T-cell (primary cell): ENCODE measurements at regions not wholly inside any gene's neighbourhood (a gene's known extent, or its start where the extent isn't known, plus 50 kb on each side); places are given as distances from the start of the nearest gene placed in this dataset.
"Not testable (repeated sequence)": the region's sequence is repeated elsewhere in the genome, so short reads cannot be mapped to it uniquely, and the experiment has no call there.

Experiments
- ATAC-seq, 4 experiments: fragments of 200-7000 bp in 3 of 4; fragments of 150-1000 bp in 1 of 4; cut with Tn5 transposase; replicated peaks in 1 of 4; 1 replicate in 3 of 4; 2 replicates in 1 of 4; pipeline ENCODE4 v1.10.0; 2021; ENCODE audit warnings: moderate library complexity in 3 of 4, mild to moderate bottlenecking in 2 of 4, moderate number of reproducible peaks in 1 of 4
- CTCF ChIA-PET, 2 donors: fragments of 300-600 bp; sonication (Branson Sonifier 250); formaldehyde crosslinking; loops; one replicate each; lab custom pipeline; 2022; ENCODE audit warnings: antibody characterized with exemption in 2 of 2; lab: Charles Lee
- POLR2A ChIA-PET, 2 donors: fragments of 300-600 bp; sonication (Branson Sonifier 250); formaldehyde crosslinking; loops; one replicate each; lab custom pipeline; 2022; ENCODE audit warnings: antibody characterized with exemption in 2 of 2; lab: Charles Lee
- DNase-seq, 35 experiments: peaks; one replicate each; pipeline versions ENCODE4 v3.0.0 to v3.0.0-alpha.2; 2013 to 2023
- H3K27ac ChIP-seq: one replicate; pipeline ENCODE4 v1.5.1; 2013; ENCODE audit warnings: low read length
- H3K27me3 ChIP-seq, 2 experiments: replicated peaks in 1 of 2; 1 replicate in 1 of 2; 2 replicates in 1 of 2; pipeline versions ENCODE4 v1.6.1 to v1.7.0; 2013; ENCODE audit warnings: low read length in 1 of 2, mixed read lengths in 1 of 2; ENCODE audit not compliant: control insufficient read depth in 2 of 2, insufficient read depth in 2 of 2; ENCODE audit errors: extremely low read depth in 1 of 2
- H3K36me3 ChIP-seq, 2 donors: 1 replicate in 1 of 2; 2 replicates in 1 of 2; pipeline versions ENCODE4 v1.6.1 to v1.7.0; 2013; ENCODE audit warnings: low read length in 1 of 2; ENCODE audit not compliant: control insufficient read depth in 2 of 2, insufficient read depth in 1 of 2; ENCODE audit errors: extremely low read depth in 1 of 2
- H3K4me1 ChIP-seq, 2 experiments: 1 replicate in 1 of 2; 2 replicates in 1 of 2; pipeline versions ENCODE4 v1.6.1 to v1.7.0; 2013; ENCODE audit warnings: low read length in 2 of 2, mixed read lengths in 1 of 2; ENCODE audit not compliant: insufficient read depth in 2 of 2, control insufficient read depth in 1 of 2; ENCODE audit errors: extremely low read depth in 1 of 2
- H3K4me3 ChIP-seq, 2 donors: 1 replicate in 1 of 2; 2 replicates in 1 of 2; pipeline versions ENCODE4 v1.5.1 to v1.7.0; 2013; ENCODE audit warnings: mild to moderate bottlenecking in 2 of 2, low read length in 1 of 2, moderate library complexity in 1 of 2; ENCODE audit not compliant: control insufficient read depth in 1 of 2; ENCODE audit errors: extremely low read depth in 1 of 2
- H3K9me3 ChIP-seq: 2 replicates; pipeline ENCODE4 v1.7.0; 2013
- H3K27ac Mint-ChIP-seq, 2 donors: one replicate each; pipeline ENCODE4 v1.8.0; 2020 to 2021; ENCODE audit warnings: mild to moderate bottlenecking in 2 of 2, mixed read lengths in 2 of 2
- H3K27me3 Mint-ChIP-seq, 2 donors: one replicate each; pipeline ENCODE4 v1.8.0; 2021 to 2022; ENCODE audit warnings: mixed read lengths in 2 of 2
- H3K36me3 Mint-ChIP-seq: one replicate; pipeline ENCODE4 v1.8.0; 2021; ENCODE audit warnings: mixed read lengths
- H3K4me1 Mint-ChIP-seq, 3 donors: one replicate each; pipeline ENCODE4 v1.8.0; 2020 to 2022; ENCODE audit warnings: mixed read lengths in 3 of 3, mild to moderate bottlenecking in 1 of 3
- H3K4me3 Mint-ChIP-seq, 3 donors: one replicate each; pipeline ENCODE4 v1.8.0; 2020 to 2022; ENCODE audit warnings: mild to moderate bottlenecking in 3 of 3, mixed read lengths in 3 of 3, moderate library complexity in 3 of 3
- H3K9me3 Mint-ChIP-seq, 3 donors: one replicate each; pipeline ENCODE4 v1.8.0; 2020 to 2022; ENCODE audit warnings: mixed read lengths in 3 of 3
- WGBS: methylation state at CpG from one replicate; pipeline ENCODE4 v1.1.5; 2013; ENCODE audit warnings: missing lambda C conversion rate; ENCODE audit not compliant: insufficient coverage; 5-methylcytosine and 5-hydroxymethylcytosine counted together

DNA sequence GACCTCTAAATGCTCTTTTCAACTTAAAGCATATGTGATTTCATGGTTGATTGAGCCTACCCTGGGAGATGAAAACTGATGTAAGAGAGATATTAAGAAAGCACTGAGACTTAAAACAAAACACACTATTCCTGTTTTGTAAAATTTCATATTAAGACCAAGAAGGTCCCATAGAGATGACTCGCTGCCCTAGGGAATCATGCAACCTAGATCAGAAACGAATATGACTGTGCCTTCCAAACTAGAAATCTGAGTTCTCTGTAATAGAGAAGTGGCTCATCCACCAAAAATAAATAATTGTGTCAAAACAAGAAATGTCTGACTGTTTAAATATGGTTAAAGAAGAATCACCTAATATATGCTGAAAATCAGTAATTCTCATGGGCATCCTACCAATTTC lies 776.8 kb upstream of the SOX11 start:
- no peaks in the 10 kb centered on the region for H3K4me1 Mint-ChIP-seq
- no CpG with 5 or more reads among the region's 2 CpGs for WGBS
- POLR2A ChIA-PET, result no interaction called here
- no peaks in the 10 kb centered on the region for H3K9me3 ChIP-seq
- no peaks in the 10 kb centered on the region for H3K4me1 ChIP-seq
- H3K9me3 Mint-ChIP-seq, result peaks cover 8 to 18% (median 12%) of the 10 kb centered on the region in 3 donors
- H3K36me3 Mint-ChIP-seq, result no peaks in the 10 kb centered on the region
- H3K4me3 ChIP-seq, result no peak overlapping the region
- no peaks in the 10 kb centered on the region for H3K36me3 ChIP-seq
- CTCF ChIA-PET, result no interaction called here
- H3K27ac Mint-ChIP-seq, result no peak overlapping the region
- ATAC-seq (no peak), DNase-seq (no peak)
- no peaks in the 10 kb centered on the region for H3K27me3 Mint-ChIP-seq
- H3K27me3 ChIP-seq, result no peaks in the 10 kb centered on the region
- no peak overlapping the region for H3K4me3 Mint-ChIP-seq
- no peak overlapping the region for H3K27ac ChIP-seq

DNA sequence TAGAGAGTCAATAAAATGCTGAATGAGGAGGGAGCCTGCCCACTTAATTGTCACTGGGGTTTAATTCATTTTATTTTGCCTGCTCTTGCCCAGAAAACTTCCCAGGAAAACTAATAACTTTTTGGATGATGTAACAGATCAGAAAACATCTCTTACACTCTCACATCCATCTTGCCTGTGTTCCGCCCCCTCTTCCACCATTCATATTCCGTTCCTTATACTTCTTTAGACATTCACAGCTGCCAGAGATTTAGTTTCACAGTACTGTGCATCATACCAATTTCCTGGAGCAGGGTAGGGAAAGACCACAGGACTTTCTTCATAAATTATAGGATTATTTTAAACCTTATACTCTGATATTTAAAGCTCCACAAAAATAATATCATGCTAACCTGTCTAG lies 776.1 kb upstream of the SOX11 start:
- H3K4me3 ChIP-seq, result no peak overlapping the region
- ChIA-PET CTCF (no interaction called here), POLR2A (no interaction called here)
- DNase-seq (no peak), ATAC-seq (no peak)
- H3K4me1 ChIP-seq, result no peaks in the 10 kb centered on the region
- H3K27ac ChIP-seq, result no peak overlapping the region
- Mint-ChIP-seq H3K4me1 (no peaks in the 10 kb centered on the region), H3K27me3 (no peaks in the 10 kb centered on the region), H3K36me3 (no peaks in the 10 kb centered on the region), H3K27ac (no peak overlapping the region), H3K9me3 (peaks cover 8 to 18% (median 12%) of the 10 kb centered on the region in 3 donors), H3K4me3 (no peak overlapping the region)
- no CpG with 5 or more reads among the region's 2 CpGs for WGBS
- H3K9me3 ChIP-seq, result no peaks in the 10 kb centered on the region
- no peaks in the 10 kb centered on the region for H3K36me3 ChIP-seq
- no peaks in the 10 kb centered on the region for H3K27me3 ChIP-seq

DNA sequence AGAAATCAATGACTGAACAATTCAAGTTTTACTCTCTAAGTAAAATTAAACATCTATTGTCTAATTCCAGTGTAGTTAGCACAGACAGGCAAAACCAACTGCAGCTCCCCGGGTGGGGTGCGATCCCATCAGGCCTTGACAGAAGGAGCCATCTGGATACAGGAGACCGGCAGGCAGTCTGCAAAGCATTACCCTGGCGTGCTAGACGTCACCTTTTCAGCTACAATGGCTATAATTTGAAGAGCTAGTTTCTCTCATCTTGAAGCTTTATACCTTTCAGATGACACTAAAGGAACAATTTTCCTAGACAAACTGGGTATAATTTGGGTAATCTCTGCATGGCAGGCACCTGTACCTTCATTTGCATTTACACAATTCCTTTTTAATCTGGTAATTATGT lies 761.5 kb upstream of the SOX11 start:
- Histone ChIP-seq H3K4me3 (no peak overlapping the region), H3K9me3 (no peaks in the 10 kb centered on the region), H3K27me3 (no peaks in the 10 kb centered on the region), H3K4me1 (no peaks in the 10 kb centered on the region), H3K36me3 (no peaks in the 10 kb centered on the region), H3K27ac (no peak overlapping the region)
- Mint-ChIP-seq H3K36me3 (no peaks in the 10 kb centered on the region), H3K4me3 (no peak overlapping the region), H3K9me3 (peaks cover 4 to 15% (median 8%) of the 10 kb centered on the region in 3 donors), H3K27me3 (no peaks in the 10 kb centered on the region), H3K27ac (no peak overlapping the region), H3K4me1 (no peaks in the 10 kb centered on the region)
- no peak for ATAC-seq
- ChIA-PET CTCF (no interaction called here), POLR2A (no interaction called here)
- DNase-seq, result no peak
- whole genome bisulfite sequencing, result 83% methylated on average over 2 of the region's 5 CpGs

DNA sequence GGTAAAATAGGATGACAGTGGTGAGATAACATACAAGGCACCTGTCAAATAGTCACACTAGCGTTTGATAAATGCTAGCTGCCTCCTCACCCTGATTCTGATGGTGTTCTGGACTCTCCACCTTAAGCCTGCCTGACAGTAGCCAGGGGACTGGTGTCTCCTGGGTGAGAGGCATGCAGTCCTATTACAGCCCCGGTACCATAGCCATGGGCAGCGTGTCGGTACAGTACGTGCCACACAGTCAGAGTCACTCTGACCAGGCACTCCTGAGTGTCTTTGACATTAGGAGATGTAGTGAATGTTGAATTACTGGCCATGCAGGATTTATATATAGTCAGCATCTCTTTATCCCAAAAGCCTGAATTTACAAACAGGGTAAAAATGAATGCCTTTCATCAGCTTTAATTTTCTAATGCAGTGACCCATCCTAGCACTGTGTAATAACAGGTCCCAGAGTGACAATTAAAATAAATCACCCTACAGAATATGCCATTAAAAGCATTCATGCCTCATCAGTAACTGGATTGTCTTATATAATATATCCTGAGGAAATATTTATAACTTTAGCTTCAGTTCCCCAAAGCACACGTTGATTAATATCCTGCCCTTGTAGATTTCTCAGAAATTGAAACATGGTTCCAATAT lies 760.3 kb upstream of the SOX11 start:
- no peaks in the 10 kb centered on the region for H3K4me1 Mint-ChIP-seq
- H3K4me1 ChIP-seq, result no peaks in the 10 kb centered on the region
- 70% methylated on average over 2 of the region's 6 CpGs for WGBS
- H3K36me3 ChIP-seq, result no peaks in the 10 kb centered on the region
- ATAC-seq, result no peak
- no peak for DNase-seq
- POLR2A ChIA-PET, result no interaction called here
- H3K27ac ChIP-seq, result no peak overlapping the region
- peaks cover 4 to 15% (median 12%) of the 10 kb centered on the region in 3 donors for H3K9me3 Mint-ChIP-seq
- no peak overlapping the region for H3K27ac Mint-ChIP-seq
- no peaks in the 10 kb centered on the region for H3K36me3 Mint-ChIP-seq
- no peak overlapping the region for H3K4me3 ChIP-seq
- CTCF ChIA-PET, result no interaction called here
- H3K27me3 ChIP-seq, result no peaks in the 10 kb centered on the region
- H3K9me3 ChIP-seq, result no peaks in the 10 kb centered on the region
- no peak overlapping the region for H3K4me3 Mint-ChIP-seq
- H3K27me3 Mint-ChIP-seq, result no peaks in the 10 kb centered on the region

DNA sequence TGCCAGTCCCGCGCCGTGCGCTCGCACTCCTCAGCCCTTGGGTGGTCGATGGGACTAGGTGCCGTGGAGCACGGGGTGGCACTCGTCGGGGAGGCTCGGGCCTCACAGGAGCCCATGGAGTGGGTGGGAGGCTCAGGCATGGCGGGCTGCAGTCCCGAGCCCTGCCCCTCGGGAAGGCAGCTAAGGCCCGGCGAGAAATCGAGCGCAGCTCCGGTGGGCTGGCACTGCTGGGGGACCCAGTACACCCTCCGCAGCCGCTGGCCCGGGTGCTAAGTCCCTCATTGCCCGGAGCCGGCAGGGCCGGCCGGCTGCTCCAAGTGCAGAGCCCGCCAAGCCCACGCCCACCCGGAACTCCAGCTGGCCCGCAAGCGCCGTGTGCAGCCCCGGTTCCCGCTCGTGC lies 756.9 kb upstream of the SOX11 start:
- H3K27ac Mint-ChIP-seq, H3K27ac ChIP-seq, DNase-seq, H3K36me3 ChIP-seq, H3K4me1 Mint-ChIP-seq, CTCF ChIA-PET, H3K9me3 ChIP-seq, H3K4me1 ChIP-seq, ATAC-seq, H3K4me3 Mint-ChIP-seq, H3K27me3 ChIP-seq, H3K27me3 Mint-ChIP-seq, POLR2A ChIA-PET, H3K36me3 Mint-ChIP-seq, H3K4me3 ChIP-seq: not testable (repeated sequence)
- WGBS, result 91% methylated on average over 10 of the region's 35 CpGs
- H3K9me3 Mint-ChIP-seq, result peaks cover 5 to 15% (median 9%) of the 10 kb centered on the region in 3 donors

DNA sequence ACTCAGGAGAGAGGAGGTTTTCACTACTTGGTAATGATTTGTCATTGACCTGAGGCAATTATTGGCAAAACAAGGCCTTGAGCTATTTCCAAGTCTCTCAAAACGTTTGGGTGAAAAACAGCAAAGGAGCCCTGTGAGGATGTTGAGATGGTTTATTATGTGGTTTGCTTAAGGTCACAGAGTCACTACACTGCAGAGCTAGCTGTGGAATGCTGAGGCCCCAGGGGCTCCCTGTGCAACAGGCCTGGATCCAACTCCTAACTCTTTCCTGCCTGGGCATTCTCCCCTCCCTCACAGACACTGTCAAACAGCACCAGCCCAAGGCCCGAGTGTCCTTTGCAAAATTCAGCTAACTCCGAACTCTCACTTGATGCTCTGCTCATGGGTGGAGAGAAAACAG lies 754.6 kb upstream of the SOX11 start:
- DNase-seq (no peak), ATAC-seq (no peak)
- H3K36me3 ChIP-seq, result no peaks in the 10 kb centered on the region
- no CpG with 5 or more reads among the region's 3 CpGs for WGBS
- H3K4me3 ChIP-seq, result no peak overlapping the region
- H3K27me3 ChIP-seq, result no peaks in the 10 kb centered on the region
- H3K27ac ChIP-seq, result no peak overlapping the region
- no peaks in the 10 kb centered on the region for H3K4me1 ChIP-seq
- H3K9me3 ChIP-seq, result no peaks in the 10 kb centered on the region
- peaks cover 8 to 26% (median 13%) of the 10 kb centered on the region in 3 donors for H3K9me3 Mint-ChIP-seq
- no peak overlapping the region for H3K4me3 Mint-ChIP-seq
- POLR2A ChIA-PET, result no interaction called here
- H3K36me3 Mint-ChIP-seq, result no peaks in the 10 kb centered on the region
- H3K4me1 Mint-ChIP-seq, result no peaks in the 10 kb centered on the region
- CTCF ChIA-PET, result no interaction called here
- H3K27ac Mint-ChIP-seq, result no peak overlapping the region
- no peaks in the 10 kb centered on the region for H3K27me3 Mint-ChIP-seq

DNA sequence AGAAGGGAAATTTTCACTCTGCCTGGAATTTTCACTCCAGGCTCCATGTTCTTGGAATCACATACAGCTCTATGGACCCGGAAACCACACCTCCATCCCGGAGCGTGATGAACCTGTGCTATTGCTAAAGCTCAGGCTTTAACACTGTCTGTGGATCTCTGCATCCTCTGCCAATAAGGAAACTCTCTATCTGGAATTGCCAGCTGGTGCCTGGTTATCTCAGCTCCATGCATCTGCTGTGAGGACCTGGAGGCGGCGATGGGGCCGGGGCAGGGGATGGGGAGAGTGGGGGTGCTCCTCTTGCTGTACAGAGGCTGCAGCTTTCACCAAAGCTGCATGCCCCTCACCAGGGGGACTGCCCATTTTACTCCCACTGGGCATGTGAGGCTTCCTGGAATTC lies 754.0 kb upstream of the SOX11 start:
- Mint-ChIP-seq H3K36me3 (no peaks in the 10 kb centered on the region), H3K4me3 (no peak overlapping the region), H3K27me3 (no peaks in the 10 kb centered on the region), H3K9me3 (peaks cover 8 to 26% (median 13%) of the 10 kb centered on the region in 3 donors), H3K4me1 (no peaks in the 10 kb centered on the region), H3K27ac (no peak overlapping the region)
- POLR2A ChIA-PET, result no interaction called here
- H3K9me3 ChIP-seq, result no peaks in the 10 kb centered on the region
- no peaks in the 10 kb centered on the region for H3K36me3 ChIP-seq
- CTCF ChIA-PET, result interaction anchor here in 1 of 2 donors (0.6 kb wide), 1 partner anchor 1109 kb away, joined by 4 read pairs; no protein-coding TSS in a partner anchor
- H3K4me1 ChIP-seq, result no peaks in the 10 kb centered on the region
- H3K4me3 ChIP-seq, result no peak overlapping the region
- DNase-seq, result no peak
- H3K27ac ChIP-seq, result no peak overlapping the region
- H3K27me3 ChIP-seq, result no peaks in the 10 kb centered on the region
- WGBS, result 91% methylated on average over 3 of the region's 6 CpGs
- no peak for ATAC-seq
